ENCODE measurements at regions not wholly inside any gene's neighbourhood (a gene's known extent, or its start where the extent isn't known, plus 50 kb on each side); places are given as distances from the start of the nearest gene placed in this dataset.

DNA sequence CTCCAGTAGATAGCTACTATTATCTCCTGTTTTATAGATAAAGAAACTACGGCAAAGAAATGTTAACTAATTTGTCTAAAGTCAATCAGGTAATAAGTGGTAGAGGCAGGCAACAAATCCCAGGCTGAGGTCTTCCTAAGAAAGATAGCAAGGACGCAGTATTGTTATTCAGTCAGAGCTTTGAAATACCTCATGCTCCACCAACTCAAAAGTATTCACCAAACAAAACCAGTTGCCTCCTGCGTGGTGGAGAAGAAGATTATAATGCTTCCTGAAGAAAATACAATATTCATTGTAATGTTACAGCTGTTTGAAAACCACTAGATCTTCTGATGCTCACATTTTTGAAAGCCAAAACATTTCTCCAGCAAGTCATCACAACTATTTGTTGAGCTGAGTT lies 138.2 kb upstream of the CNTN4 start:
- Mint-ChIP-seq H3K9me3 (ENCODE audit: low read depth) (no peaks in the 10 kb centered on the region), H3K4me3 (ENCODE audit: low read depth) (no peak overlapping the region), H3K27me3 (no peaks in the 10 kb centered on the region), H3K4me1 (ENCODE audit: low read depth) (peaks cover 10% of the 10 kb centered on the region), H3K27ac (no peak overlapping the region), H3K36me3 (ENCODE audit: insufficient read depth) (no peaks in the 10 kb centered on the region)
- no peak for DNase-seq (ENCODE audit: low spot score, unreplicated experiment)
- TF ChIP-seq, protein P1, sequence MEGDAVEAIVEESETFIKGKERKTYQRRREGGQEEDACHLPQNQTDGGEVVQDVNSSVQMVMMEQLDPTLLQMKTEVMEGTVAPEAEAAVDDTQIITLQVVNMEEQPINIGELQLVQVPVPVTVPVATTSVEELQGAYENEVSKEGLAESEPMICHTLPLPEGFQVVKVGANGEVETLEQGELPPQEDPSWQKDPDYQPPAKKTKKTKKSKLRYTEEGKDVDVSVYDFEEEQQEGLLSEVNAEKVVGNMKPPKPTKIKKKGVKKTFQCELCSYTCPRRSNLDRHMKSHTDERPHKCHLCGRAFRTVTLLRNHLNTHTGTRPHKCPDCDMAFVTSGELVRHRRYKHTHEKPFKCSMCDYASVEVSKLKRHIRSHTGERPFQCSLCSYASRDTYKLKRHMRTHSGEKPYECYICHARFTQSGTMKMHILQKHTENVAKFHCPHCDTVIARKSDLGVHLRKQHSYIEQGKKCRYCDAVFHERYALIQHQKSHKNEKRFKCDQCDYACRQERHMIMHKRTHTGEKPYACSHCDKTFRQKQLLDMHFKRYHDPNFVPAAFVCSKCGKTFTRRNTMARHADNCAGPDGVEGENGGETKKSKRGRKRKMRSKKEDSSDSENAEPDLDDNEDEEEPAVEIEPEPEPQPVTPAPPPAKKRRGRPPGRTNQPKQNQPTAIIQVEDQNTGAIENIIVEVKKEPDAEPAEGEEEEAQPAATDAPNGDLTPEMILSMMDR (IDR thresholded peaks at IDR 0.05; ENCODE audit: unreplicated experiment): no peak

DNA sequence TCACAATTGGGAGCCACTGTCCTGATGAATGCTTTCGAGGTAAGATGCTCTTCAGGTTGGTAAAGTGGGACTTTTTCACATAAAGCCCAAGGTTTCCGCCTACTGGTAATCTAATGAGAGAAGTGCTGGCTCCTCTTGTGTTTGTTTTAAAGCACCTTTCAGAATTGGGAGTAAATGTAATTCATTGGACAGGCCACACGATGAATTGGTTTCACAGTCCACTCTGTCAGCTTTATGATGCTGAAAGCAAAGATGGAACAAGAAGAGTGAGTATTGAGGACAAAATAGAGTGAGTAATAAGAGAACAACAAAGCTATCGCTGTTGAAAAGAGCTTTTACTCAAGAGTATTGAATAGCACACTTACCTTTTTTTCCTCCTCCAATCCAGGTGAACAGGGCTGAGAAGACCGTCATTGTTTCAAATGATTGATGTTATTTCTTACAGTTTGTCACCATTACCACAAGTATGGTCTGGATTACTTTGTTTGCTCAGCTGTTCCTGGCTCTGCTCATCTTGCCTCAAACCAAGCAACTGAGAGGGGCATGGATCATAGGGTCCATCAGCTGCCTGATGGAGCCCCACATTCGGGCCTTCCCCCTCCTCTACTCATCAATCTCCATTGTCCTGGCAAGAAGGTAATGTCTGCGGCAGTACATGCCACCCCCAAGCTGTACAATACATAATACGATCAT lies 136.1 kb upstream of the CNTN4 start:
- Mint-ChIP-seq H3K9me3 (ENCODE audit: low read depth) (no peaks in the 10 kb centered on the region), H3K27ac (no peak overlapping the region), H3K4me3 (ENCODE audit: low read depth) (no peak overlapping the region), H3K36me3 (ENCODE audit: insufficient read depth) (no peaks in the 10 kb centered on the region), H3K4me1 (ENCODE audit: low read depth) (peaks cover 13% of the 10 kb centered on the region), H3K27me3 (no peaks in the 10 kb centered on the region)
- TF ChIP-seq, protein P1 (IDR thresholded peaks at IDR 0.05; ENCODE audit: unreplicated experiment): no peak
- DNase-seq (ENCODE audit: low spot score, unreplicated experiment): no peak

DNA sequence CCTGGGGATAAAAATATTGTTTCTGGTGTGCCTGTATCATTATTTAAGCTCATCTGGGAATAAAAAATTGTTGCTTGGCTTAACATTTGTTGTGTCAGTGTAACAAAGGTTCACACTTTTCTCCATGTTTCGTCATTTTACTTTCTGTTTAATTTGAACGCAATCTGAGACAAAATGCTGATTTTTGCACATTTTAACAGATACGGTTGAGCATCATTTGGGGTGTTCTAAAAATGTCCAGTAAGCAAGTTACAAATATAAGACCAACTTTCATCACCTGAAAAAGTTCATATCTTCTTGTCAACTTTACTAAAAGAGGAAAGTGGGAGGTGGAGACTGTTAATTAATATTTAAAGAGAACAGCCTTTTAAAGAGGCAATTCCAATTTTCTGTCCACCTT lies 134.8 kb upstream of the CNTN4 start:
- Mint-ChIP-seq H3K9me3 (ENCODE audit: low read depth) (no peaks in the 10 kb centered on the region), H3K36me3 (ENCODE audit: insufficient read depth) (no peaks in the 10 kb centered on the region), H3K4me1 (ENCODE audit: low read depth) (peaks cover 13% of the 10 kb centered on the region), H3K4me3 (ENCODE audit: low read depth) (no peak overlapping the region), H3K27ac (no peak overlapping the region), H3K27me3 (no peaks in the 10 kb centered on the region)
- DNase-seq (ENCODE audit: low spot score, unreplicated experiment): no peak
- TF ChIP-seq, protein P1 (IDR thresholded peaks at IDR 0.05; ENCODE audit: unreplicated experiment): no peak

GRCh38 chr3:1967525-1967924 lies 131.1 kb upstream of the CNTN4 start:
- TF ChIP-seq, protein P1 (IDR thresholded peaks at IDR 0.05; ENCODE audit: unreplicated experiment): no peak
- DNase-seq (ENCODE audit: low spot score, unreplicated experiment): no peak
- no peaks in the 10 kb centered on the region for H3K9me3 Mint-ChIP-seq (ENCODE audit: low read depth)
- H3K27me3 Mint-ChIP-seq: no peaks in the 10 kb centered on the region
- H3K4me3 Mint-ChIP-seq (ENCODE audit: low read depth): no peak overlapping the region
- no peak overlapping the region for H3K27ac Mint-ChIP-seq
- H3K36me3 Mint-ChIP-seq (ENCODE audit: insufficient read depth): no peaks in the 10 kb centered on the region
- peaks cover 13% of the 10 kb centered on the region for H3K4me1 Mint-ChIP-seq (ENCODE audit: low read depth)

DNA sequence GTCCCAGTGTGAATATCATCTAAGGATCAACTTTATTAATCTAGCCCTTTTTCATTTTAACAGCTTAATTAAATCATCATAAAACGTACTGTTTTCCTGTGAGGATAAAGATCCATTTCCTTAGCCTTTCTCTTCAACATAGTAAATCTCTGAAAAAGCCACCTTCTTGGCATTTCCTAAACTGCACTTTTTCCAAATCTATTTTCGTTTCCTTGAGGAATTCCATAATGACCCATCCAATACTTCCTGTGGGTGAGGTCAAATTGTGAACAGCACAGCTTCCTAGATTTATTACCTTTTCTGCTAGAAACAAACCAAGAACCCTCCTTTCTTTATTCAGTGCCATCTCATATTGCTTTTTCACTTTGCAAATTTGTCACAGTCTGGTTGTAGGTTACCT lies 129.4 kb upstream of the CNTN4 start:
- H3K36me3 Mint-ChIP-seq (ENCODE audit: insufficient read depth): no peaks in the 10 kb centered on the region
- no peak for DNase-seq (ENCODE audit: low spot score, unreplicated experiment)
- H3K27ac Mint-ChIP-seq: no peak overlapping the region
- peaks cover 8% of the 10 kb centered on the region for H3K4me1 Mint-ChIP-seq (ENCODE audit: low read depth)
- no peaks in the 10 kb centered on the region for H3K9me3 Mint-ChIP-seq (ENCODE audit: low read depth)
- no peaks in the 10 kb centered on the region for H3K27me3 Mint-ChIP-seq
- H3K4me3 Mint-ChIP-seq (ENCODE audit: low read depth): no peak overlapping the region
- TF ChIP-seq, protein P1 (IDR thresholded peaks at IDR 0.05; ENCODE audit: unreplicated experiment): no peak

All from progenitor cell of endocrine pancreas (in vitro differentiated cells).